DMS114 treated with DMSO at 0.1 percent for 48 hours (cell line): ENCODE measurements at regions not wholly inside any gene's neighbourhood (a gene's known extent, or its start where the extent isn't known, plus 50 kb on each side); places are given as distances from the start of the nearest gene placed in this dataset.

Source experiments
- DNase-seq: peaks from one replicate; lab custom pipeline; 2025; ENCODE audit not compliant: unreplicated experiment; lab: John Stamatoyannopoulos, UW

DNA sequence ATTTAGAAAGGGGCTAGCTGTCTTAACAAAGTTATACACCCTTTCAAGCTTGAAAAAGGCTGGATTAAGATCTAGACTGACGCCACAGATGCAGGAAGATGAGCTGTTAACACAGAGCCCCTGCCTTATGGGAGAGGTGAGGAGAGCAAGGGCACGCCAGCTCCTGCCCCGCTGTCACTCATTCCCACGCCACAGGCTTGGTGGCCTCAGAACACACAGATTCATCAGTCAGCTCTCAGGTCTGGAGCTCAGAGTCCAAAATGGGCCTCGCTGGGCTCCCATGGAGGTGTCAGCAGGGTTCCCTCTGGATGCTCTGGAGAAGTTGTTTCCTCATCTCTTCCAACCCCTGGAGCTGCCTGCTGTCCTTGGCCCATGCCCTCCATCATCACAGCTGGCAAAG, 554.2 kb downstream of the TCERG1L start:
- DNase-seq = no peak

GRCh38 chr10:130757821-130758489, 553.6 kb downstream of the TCERG1L start:
- no peak for DNase-seq

- DNase-seq = no peak
These were observed 553.0 kb downstream of the TCERG1L start for GRCh38 chr10:130758529-130758928.

DNA sequence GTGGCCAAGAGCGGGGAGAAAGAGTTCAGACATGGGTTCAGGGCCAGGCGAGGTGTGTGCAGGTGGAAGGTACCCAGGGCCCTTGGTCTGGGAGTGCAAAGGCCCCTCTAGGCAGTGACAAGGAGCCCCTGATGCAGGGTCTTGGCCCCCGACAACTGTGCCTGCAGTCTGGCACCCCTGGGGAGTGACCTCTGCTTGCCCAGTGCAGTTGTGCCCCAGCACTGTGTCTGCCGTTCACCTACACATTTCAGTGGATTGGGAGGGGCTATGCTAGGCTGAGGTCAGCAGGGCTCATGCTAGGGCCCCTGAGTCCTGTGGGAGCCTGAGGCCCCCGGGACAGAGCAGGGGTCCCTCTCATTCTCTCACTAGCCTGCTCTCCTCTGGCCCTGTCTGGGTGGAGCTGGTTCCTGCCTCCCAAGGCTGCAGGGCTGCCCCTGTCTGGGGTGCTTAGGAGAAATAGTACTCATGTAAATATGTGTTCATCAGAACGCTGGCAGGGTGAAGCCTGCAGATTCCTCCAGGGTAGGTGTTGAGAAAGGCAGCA, 550.4 kb downstream of the TCERG1L start:
- no peak for DNase-seq

GRCh38 chr10:130761788-130762301, 549.7 kb downstream of the TCERG1L start:
- DNase-seq = no peak

- DNase-seq = no peak
These were observed 549.0 kb downstream of the TCERG1L start for GRCh38 chr10:130762491-130762890.

- no peak for DNase-seq
These were observed 548.5 kb downstream of the TCERG1L start for GRCh38 chr10:130763071-130763470.

- DNase-seq = no peak
These were observed 548.0 kb downstream of the TCERG1L start for GRCh38 chr10:130763491-130763890.

GRCh38 chr10:130764651-130765050, 546.9 kb downstream of the TCERG1L start:
- DNase-seq = no peak

DNA sequence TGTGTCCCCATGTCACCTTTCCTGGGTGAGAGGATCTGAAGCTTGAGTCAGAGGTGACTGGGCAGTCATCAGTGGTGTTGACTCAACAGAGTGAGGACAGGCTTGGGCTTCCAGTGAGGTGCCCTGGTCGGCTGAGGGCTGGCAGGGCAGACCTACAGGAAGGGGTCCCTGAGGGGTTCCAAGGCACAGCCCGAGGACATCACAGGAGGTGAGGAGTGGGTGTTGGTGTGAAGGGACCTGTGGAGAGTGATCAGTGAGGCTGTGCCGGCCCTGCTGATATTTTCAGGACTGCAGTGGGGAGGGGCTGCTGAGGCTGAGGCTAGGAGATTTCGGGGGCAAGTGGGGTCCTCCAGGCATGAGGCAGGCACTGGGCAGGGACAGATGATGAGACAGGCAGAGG, 545.5 kb downstream of the TCERG1L start:
- DNase-seq = no peak

GRCh38 chr10:130767116-130767730, 544.3 kb downstream of the TCERG1L start:
- no peak for DNase-seq

- no peak for DNase-seq
These were observed 542.1 kb downstream of the TCERG1L start for GRCh38 chr10:130769146-130770017.

DNA sequence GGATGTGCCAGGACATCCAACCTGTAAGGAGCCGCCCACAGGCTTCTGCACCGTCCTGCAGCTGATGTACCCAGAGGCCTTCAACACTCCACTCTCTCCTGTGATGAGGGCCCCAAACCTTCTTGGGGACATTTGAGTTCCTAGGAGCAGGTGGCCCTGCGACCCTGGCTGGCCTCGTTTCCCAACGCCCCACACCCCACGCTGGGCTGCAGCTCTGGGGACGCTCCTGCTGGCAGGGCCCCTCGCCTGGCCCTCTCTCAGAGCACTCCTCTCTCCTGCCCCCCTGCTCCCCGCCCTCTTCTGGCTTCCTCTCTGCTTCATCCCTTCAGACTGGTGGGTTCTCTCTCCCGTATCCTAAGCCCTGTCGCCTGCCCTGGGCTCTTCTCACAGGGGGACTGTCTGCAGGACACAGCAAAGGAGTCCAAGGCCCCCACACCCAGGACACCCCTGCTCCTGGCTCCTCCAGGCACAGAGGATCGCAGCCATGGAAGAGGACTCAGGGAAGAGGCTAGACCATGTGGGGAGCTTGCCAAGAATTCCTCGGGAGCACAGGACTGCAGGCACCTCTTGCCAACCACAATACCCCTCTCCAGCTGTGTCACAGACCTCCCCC, 541.4 kb downstream of the TCERG1L start:
- no peak for DNase-seq

DNA sequence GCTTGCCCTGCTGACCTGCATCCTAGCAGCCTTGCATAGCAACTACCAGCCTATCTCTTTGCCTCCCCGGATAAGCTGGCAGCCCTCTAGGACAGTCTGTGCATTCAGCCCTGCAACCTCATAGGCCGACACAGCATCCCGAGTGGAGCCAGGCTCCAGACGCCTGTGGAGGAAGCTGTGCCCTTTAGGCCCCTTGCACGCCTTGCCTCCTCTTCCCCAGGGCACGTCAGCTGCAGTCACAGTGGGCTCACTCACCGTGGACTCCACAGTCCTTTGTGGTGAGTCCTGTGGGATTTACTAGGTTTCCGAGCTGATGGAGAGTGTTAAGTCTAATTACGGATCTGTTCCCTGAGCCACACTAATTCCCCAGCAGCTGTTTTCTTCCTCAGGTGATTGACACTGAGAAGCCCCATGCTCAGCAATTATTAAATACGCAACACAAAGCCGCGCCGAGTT, 540.0 kb downstream of the TCERG1L start:
- no peak for DNase-seq

DNA sequence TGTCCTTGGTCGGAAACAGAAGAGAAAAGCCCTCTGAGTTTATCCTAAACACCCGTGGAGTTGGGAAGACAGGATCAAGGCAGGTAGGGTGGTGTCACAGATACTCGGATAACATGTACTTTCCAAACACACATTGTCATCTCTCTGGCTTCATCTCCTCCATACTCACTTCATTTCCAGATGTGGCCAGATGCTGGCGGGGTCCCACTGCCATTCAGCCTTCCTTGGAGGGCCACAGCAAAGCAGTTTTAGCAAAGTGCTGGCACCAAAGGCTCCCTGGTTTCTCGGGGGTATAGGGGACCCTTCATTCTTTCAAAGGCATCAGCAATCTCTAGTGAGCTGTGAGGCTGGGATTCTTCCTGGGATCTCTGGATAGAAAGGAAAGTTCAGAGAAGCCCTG, 539.5 kb downstream of the TCERG1L start:
- no peak for DNase-seq

DNA sequence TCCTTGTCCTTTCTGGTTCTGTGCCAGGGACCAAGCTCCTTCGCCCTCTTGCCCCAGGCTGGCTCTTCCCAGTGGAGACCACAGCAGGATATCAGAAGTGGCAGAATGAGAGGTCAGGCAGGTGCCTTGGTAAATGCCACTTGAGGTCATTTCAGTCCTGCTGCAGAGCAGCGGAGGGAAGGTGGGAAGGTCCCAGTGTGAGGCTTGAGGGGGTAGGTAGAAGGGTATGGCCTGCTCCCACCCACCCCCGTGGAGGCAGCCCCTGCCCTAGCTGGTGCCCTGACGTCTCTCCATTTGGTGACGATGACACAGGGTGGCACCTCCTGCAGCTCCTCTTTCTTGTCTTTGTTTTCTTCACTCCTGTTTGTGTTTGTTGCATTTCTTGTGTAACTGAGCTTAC, 538.8 kb downstream of the TCERG1L start:
- DNase-seq = no peak

DNA sequence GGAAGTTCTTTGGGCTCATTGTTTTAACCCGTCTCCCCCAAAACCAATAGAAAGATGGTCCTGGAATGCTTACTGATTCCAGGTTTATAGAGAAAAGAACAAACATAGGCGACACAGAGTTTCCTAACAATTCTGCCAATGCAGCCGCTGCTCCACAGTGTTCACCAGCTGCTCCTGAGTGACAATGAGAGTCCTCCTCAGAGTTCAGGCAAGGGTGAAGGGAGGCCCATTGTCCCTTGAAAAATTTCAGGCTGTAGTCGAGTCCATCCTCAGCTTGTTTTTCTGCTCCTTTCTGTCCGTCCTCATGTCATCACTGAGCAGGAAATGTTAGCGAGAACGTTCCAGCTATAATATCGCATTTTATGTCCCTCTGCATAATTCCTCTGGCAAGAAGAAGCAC, 537.6 kb downstream of the TCERG1L start:
- no peak for DNase-seq

- DNase-seq = no peak
These were observed 536.6 kb downstream of the TCERG1L start for GRCh38 chr10:130774871-130775270.

DNA sequence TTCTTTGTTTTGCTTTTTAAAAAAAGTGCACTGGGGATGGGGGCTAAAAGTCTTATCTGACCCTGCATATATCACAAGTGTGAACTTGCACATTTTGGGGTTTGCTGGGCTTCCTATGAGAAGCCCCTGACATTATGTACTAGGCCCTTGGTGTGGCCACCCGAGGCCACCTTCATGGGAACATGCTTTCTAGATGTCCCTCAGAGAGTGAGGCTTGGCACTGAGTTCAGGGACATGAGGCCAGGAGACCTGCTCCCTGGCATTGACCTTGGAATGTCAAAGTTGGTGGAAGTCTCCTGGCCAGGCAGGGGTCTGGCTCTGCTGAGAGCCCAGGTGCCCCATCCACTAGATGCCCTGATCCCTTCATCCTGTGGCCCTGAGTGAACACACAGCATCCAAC, 536.2 kb downstream of the TCERG1L start:
- DNase-seq = no peak

DNA sequence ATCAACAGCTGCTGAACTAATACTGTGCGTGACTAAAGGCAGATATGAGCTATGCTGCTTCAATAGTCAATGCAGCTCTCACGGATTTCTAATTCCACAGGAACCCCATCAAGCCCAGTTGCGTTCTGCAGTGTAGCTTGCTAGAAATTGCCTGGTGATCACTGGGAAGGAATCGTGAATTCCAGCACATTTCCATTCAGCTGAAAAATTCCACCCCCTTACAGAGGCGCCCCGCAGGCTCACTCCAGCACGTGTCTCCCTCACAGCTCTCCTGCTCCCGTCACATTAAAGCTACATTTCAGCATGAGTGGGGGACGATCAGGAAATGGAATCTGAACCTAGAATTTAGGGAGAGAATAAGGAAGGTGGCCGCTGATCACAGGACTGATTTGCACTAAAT, 534.8 kb downstream of the TCERG1L start:
- DNase-seq = no peak
